ENCODE measurements at regions not wholly inside any gene's neighbourhood (a gene's known extent, or its start where the extent isn't known, plus 50 kb on each side); places are given as distances from the start of the nearest gene placed in this dataset.

DNA sequence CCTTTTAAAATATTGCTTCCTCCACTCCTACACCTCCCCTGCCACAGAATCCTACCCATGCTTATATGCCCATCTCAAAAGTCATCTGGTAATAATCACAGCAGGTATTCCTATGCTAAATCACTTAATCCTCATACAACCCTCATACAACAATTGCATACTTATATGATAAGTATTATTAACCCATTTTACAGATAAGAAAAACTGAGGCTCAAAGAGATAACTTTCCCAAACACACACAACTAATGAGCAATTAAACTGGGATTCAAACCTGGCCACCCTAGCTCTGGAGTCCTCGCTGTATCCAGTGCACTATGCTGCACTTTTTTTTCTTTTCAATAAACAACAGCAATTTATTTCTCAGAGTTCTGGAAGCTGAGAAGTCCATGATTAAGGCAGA, 99.8 kb upstream of the TSPAN5 start:
- ATAC-seq = no peak
- POLR2A ChIA-PET = interaction anchor here (0.6 kb wide), 1 partner anchor 211 kb away, joined by 4 read pairs; no protein-coding TSS in a partner anchor
- H3K36me3 Mint-ChIP-seq (ENCODE audit: low read depth) = no peaks in the 10 kb centered on the region
- CTCF ChIA-PET = interaction anchor here (0.5 kb wide), 1 partner anchor 38 kb away, joined by 3 read pairs; no protein-coding TSS in a partner anchor
- no peak overlapping the region for H3K27ac Mint-ChIP-seq
- intact Hi-C loops (cut with DNase I, micrococcal nuclease) = no loop called here
- DNase-seq = no peak
- H3K4me1 Mint-ChIP-seq = no peaks in the 10 kb centered on the region
- no peaks in the 10 kb centered on the region for H3K9me3 Mint-ChIP-seq (ENCODE audit: low read depth)
- no peaks in the 10 kb centered on the region for H3K27me3 Mint-ChIP-seq
- H3K4me3 Mint-ChIP-seq = no peak overlapping the region

GRCh38 chr4:98754736-98755135, 96.3 kb upstream of the TSPAN5 start:
- DNase-seq (no peak), ATAC-seq (no peak)
- ChIA-PET POLR2A (no interaction called here), CTCF (no interaction called here)
- H3K27me3 Mint-ChIP-seq = no peaks in the 10 kb centered on the region
- H3K4me3 Mint-ChIP-seq = no peak overlapping the region
- H3K36me3 Mint-ChIP-seq (ENCODE audit: low read depth) = no peaks in the 10 kb centered on the region
- intact Hi-C loops (cut with DNase I, micrococcal nuclease) = no loop called here
- no peaks in the 10 kb centered on the region for H3K4me1 Mint-ChIP-seq
- H3K27ac Mint-ChIP-seq = no peak overlapping the region
- no peaks in the 10 kb centered on the region for H3K9me3 Mint-ChIP-seq (ENCODE audit: low read depth)

- no peak for ATAC-seq
Observed at GRCh38 chr4:98749206-98749605, 90.8 kb upstream of the TSPAN5 start.

DNA sequence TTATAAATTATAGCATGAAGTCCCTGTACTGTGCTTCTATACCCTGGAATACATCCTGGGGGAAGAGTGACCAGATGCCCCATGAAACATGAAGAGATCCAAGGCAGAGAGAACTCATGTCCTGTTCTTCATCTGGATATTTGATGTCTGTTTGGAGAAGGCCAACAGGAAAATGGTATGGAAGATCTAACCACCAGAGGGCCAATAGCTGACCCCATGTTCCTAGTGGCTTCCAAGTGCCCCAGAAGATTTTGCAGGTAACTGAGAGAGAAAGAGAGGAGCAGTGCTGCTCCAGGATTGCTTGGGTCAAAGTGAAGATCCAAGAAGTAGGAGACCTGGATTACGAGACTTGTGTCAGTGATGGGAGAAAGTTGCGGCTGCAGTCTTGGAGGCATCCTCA, 90.2 kb upstream of the TSPAN5 start:
- no peak for ATAC-seq
- intact Hi-C loops (cut with DNase I, micrococcal nuclease) = no loop called here
- Mint-ChIP-seq H3K4me1 (no peaks in the 10 kb centered on the region), H3K36me3 (ENCODE audit: low read depth) (no peaks in the 10 kb centered on the region), H3K27ac (no peak overlapping the region), H3K27me3 (no peaks in the 10 kb centered on the region), H3K9me3 (ENCODE audit: low read depth) (no peaks in the 10 kb centered on the region), H3K4me3 (no peak overlapping the region)
- ChIA-PET POLR2A (no interaction called here), CTCF (no interaction called here)
- DNase-seq = no peak

More at GRCh38 chr4:98749206-98749605, 90.8 kb upstream of the TSPAN5 start:
- ChIA-PET CTCF (interaction anchor here (1.1 kb wide), 1 partner anchor 16 kb away, joined by 3 read pairs; no protein-coding TSS in a partner anchor), POLR2A (no interaction called here)
- Mint-ChIP-seq H3K4me1 (no peaks in the 10 kb centered on the region), H3K27me3 (no peaks in the 10 kb centered on the region), H3K27ac (no peak overlapping the region), H3K9me3 (ENCODE audit: low read depth) (no peaks in the 10 kb centered on the region), H3K4me3 (no peak overlapping the region), H3K36me3 (ENCODE audit: low read depth) (no peaks in the 10 kb centered on the region)
- intact Hi-C loops (cut with DNase I, micrococcal nuclease) = no loop called here
- no peak for DNase-seq

- H3K4me1 Mint-ChIP-seq = no peaks in the 10 kb centered on the region
- H3K27me3 Mint-ChIP-seq = no peaks in the 10 kb centered on the region
- ATAC-seq (no peak), DNase-seq (no peak)
- CTCF ChIA-PET = no interaction called here
- no peaks in the 10 kb centered on the region for H3K36me3 Mint-ChIP-seq (ENCODE audit: low read depth)
- no peak overlapping the region for H3K27ac Mint-ChIP-seq
- no peaks in the 10 kb centered on the region for H3K9me3 Mint-ChIP-seq (ENCODE audit: low read depth)
- intact Hi-C loops (cut with DNase I, micrococcal nuclease) = no loop called here
- no peak overlapping the region for H3K4me3 Mint-ChIP-seq
- POLR2A ChIA-PET = no interaction called here
Observed at GRCh38 chr4:98747393-98748091, 89.1 kb upstream of the TSPAN5 start.

- Mint-ChIP-seq H3K9me3 (ENCODE audit: low read depth) (no peaks in the 10 kb centered on the region), H3K27ac (no peak overlapping the region), H3K4me1 (no peaks in the 10 kb centered on the region), H3K36me3 (ENCODE audit: low read depth) (no peaks in the 10 kb centered on the region), H3K4me3 (no peak overlapping the region), H3K27me3 (no peaks in the 10 kb centered on the region)
- no peak for DNase-seq
- POLR2A ChIA-PET = no interaction called here
- intact Hi-C loops (cut with DNase I, micrococcal nuclease) = no loop called here
- no peak for ATAC-seq
- CTCF ChIA-PET = no interaction called here
Observed at GRCh38 chr4:98746936-98747335, 88.5 kb upstream of the TSPAN5 start.

DNA sequence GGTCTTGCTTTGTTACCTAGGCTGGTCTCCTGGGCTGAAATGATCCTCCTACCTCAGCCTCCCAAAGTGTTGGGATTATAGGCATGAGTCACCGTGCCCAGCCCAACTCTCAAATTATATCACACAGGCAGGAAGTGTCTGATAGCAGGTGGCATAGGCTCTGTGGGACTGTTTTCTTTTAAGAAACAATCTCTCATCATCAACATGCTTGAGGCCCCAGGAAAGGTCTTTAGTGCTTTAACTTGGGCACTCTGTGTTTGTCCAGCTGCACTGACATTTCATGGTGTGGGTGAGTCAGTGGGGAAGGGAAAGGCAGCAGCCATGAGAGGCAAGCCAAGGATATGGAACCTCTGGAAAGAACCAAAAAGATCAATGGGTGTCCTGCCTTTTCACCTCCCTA, 88.1 kb upstream of the TSPAN5 start:
- CTCF ChIA-PET = interaction anchor here (0.6 kb wide), 1 partner anchor 752 kb away, joined by 3 read pairs; no protein-coding TSS in a partner anchor
- Mint-ChIP-seq H3K9me3 (ENCODE audit: low read depth) (no peaks in the 10 kb centered on the region), H3K4me1 (no peaks in the 10 kb centered on the region), H3K4me3 (no peak overlapping the region), H3K27me3 (no peaks in the 10 kb centered on the region), H3K27ac (no peak overlapping the region), H3K36me3 (ENCODE audit: low read depth) (no peaks in the 10 kb centered on the region)
- intact Hi-C loops (cut with DNase I, micrococcal nuclease) = no loop called here
- no peak for ATAC-seq
- POLR2A ChIA-PET = no interaction called here
- DNase-seq = no peak

- Mint-ChIP-seq H3K9me3 (ENCODE audit: low read depth) (no peaks in the 10 kb centered on the region), H3K27ac (no peak overlapping the region), H3K27me3 (no peaks in the 10 kb centered on the region), H3K4me3 (no peak overlapping the region), H3K36me3 (ENCODE audit: low read depth) (no peaks in the 10 kb centered on the region), H3K4me1 (no peaks in the 10 kb centered on the region)
- CTCF ChIA-PET = interaction anchor here (0.6 kb wide), 1 partner anchor 82 kb away, joined by 3 read pairs; no protein-coding TSS in a partner anchor
- DNase-seq (peak; percentile 23), ATAC-seq (no peak)
- intact Hi-C loops (cut with DNase I, micrococcal nuclease) = no loop called here
- POLR2A ChIA-PET = no interaction called here
Observed at GRCh38 chr4:98745366-98745765, 87.0 kb upstream of the TSPAN5 start.

DNA sequence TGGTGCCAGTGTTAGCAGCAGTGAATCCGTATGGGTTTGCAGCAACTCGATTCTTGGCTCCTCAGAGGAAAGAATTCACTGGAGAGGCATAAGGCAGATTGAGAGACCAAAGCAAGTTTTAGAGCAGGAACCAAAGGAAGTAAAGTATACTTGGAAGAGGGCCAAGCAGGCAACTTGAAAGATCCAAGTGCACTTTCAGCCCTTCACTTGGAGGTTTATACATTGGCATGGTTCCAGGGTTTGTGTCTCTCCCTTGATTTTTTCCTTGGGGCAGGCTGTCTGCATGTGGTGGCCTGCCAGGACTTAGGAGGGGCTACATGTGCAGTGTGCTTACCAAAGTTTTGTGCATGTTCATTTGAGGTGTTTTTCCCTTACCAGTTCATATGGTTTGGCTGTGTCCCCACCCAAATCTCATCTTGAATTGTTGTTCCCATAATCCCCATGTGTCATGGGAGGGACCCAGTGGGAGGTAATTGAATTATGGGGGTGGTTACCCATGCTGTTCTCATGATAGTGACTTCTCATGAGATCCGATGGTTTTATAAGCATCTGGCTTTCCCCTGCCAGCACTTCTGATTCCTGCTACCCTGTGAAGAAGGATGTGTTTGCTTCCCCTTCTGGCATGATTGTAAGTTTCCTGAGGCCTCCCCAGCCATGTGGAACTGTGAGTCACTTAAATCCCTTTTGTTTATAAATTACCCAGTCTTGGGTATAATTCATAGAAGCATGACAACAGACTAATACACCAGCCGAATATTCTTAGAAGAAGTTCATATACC, 86.2 kb upstream of the TSPAN5 start:
- no peak overlapping the region for H3K27ac Mint-ChIP-seq
- no peaks in the 10 kb centered on the region for H3K9me3 Mint-ChIP-seq (ENCODE audit: low read depth)
- H3K4me1 Mint-ChIP-seq = no peaks in the 10 kb centered on the region
- POLR2A ChIA-PET = no interaction called here
- H3K4me3 Mint-ChIP-seq = no peak overlapping the region
- DNase-seq = no peak
- H3K36me3 Mint-ChIP-seq (ENCODE audit: low read depth) = no peaks in the 10 kb centered on the region
- CTCF ChIA-PET = interaction anchor here (0.6 kb wide), 1 partner anchor 310 kb away, joined by 4 read pairs; no protein-coding TSS in a partner anchor
- intact Hi-C loops (cut with DNase I, micrococcal nuclease) = no loop called here
- ATAC-seq = no peak
- no peaks in the 10 kb centered on the region for H3K27me3 Mint-ChIP-seq

DNA sequence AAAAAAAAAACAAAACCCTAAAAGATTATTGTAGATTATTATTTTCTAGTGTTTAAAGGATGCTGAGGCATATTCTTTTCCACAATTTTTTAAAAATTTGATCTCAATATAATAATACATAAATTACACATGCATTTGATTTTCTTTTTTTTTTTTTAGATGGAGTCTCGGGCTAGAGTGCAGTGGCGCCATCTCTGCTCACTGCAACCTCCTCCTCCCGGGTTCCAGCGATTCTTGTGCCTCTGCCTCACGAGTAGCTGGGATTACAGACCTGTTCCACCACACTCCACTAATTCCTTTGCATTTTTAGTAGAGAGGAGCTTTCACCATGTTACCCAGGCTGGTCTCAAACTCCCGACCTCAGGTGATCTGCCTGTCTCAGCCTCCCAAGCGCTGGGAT, 83.5 kb upstream of the TSPAN5 start:
- no peak for ATAC-seq
- Mint-ChIP-seq H3K9me3 (ENCODE audit: low read depth) (peaks cover 2% of the 10 kb centered on the region), H3K4me3 (no peak overlapping the region), H3K4me1 (no peaks in the 10 kb centered on the region), H3K27me3 (no peaks in the 10 kb centered on the region), H3K27ac (no peak overlapping the region), H3K36me3 (ENCODE audit: low read depth) (no peaks in the 10 kb centered on the region)
- CTCF ChIA-PET = no interaction called here
- no peak for DNase-seq
- intact Hi-C loops (cut with DNase I, micrococcal nuclease) = no loop called here
- POLR2A ChIA-PET = no interaction called here

DNA sequence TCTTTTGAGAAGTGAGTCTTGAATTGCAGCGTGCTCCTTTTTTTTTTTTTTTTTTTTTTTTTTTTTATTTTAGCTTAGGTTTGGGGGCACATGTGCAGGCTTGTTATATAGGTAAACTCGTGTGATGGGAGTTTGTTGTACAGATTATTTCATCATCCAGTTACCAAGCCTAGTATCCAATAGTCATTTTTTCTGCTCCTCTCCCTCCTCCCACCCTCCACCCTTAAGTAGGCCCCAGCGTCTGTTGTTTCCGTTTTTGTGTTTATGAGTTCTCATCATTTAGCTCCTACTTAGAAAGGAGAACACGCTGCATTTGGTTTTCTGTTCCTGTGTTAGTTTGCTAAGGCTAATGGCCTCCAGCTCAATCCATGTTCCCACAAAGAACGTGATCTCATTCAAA, 81.3 kb upstream of the TSPAN5 start:
- no peak overlapping the region for H3K4me3 Mint-ChIP-seq
- H3K9me3 Mint-ChIP-seq (ENCODE audit: low read depth) = peaks cover 2% of the 10 kb centered on the region
- H3K36me3 Mint-ChIP-seq (ENCODE audit: low read depth) = no peaks in the 10 kb centered on the region
- ChIA-PET POLR2A (no interaction called here), CTCF (interaction anchor here (1.0 kb wide), 1 partner anchor 8 kb away, joined by 3 read pairs; no protein-coding TSS in a partner anchor)
- ATAC-seq (no peak), DNase-seq (no peak)
- no peaks in the 10 kb centered on the region for H3K4me1 Mint-ChIP-seq
- no peaks in the 10 kb centered on the region for H3K27me3 Mint-ChIP-seq
- H3K27ac Mint-ChIP-seq = no peak overlapping the region
- intact Hi-C loops (cut with DNase I, micrococcal nuclease) = no loop called here

DNA sequence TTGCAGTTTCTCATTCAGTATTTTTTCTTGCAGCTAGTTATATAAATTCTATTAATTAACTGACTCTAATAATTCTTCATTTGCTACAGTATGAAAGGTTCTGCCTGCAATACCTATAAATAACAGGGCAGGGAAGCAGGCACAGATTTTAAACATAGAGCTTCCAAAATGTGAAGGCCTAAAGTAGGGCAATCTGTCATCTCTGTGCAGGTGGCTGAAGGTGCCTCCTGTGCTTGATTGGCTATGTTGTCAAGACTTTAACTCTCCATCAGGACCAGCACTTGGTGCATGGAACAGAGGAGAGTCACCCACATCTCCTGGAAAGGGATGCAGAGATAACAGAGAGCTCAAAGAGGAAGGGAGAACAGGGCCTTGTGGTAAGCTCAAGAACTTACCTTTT, 75.2 kb upstream of the TSPAN5 start:
- DNase-seq = no peak
- Mint-ChIP-seq H3K9me3 (ENCODE audit: low read depth) (peaks cover 2% of the 10 kb centered on the region), H3K4me3 (no peak overlapping the region), H3K4me1 (peaks cover under 1% of the 10 kb centered on the region), H3K36me3 (ENCODE audit: low read depth) (no peaks in the 10 kb centered on the region), H3K27me3 (no peaks in the 10 kb centered on the region), H3K27ac (no peak overlapping the region)
- no peak for ATAC-seq
- intact Hi-C loops (cut with DNase I, micrococcal nuclease) = no loop called here
- CTCF ChIA-PET = interaction anchor here (0.7 to 0.9 kb wide), 3 partner anchors 16 to 241 kb away, joined by 3 to 5 read pairs (median 3); no protein-coding TSS in a partner anchor
- POLR2A ChIA-PET = no interaction called here

Measured in activated CD4-positive, alpha-beta T cell treated with anti-CD3 and anti-CD28 coated beads for 36 hours (primary cell).